MM.1S (cell line): ENCODE measurements at regions not wholly inside any gene's neighbourhood (a gene's known extent, or its start where the extent isn't known, plus 50 kb on each side); places are given as distances from the start of the nearest gene placed in this dataset.
"Not testable (repeated sequence)": the region's sequence is repeated elsewhere in the genome, so short reads cannot be mapped to it uniquely, and the experiment has no call there.

Experiments
- DNase-seq: peaks from one replicate; pipeline ENCODE4 v3.0.0-alpha.2; 2015
- H2AFZ ChIP-seq: fragments of 300-600 bp; sonication (generic); 2 replicates; pipeline ENCODE4 v1.6.0; 2016; ENCODE audit warnings: antibody characterized with exemption, low read length
- H3F3A ChIP-seq: fragments of 300-600 bp; sonication (generic); 2 replicates; pipeline ENCODE4 v1.6.1; 2016; ENCODE audit warnings: mild to moderate bottlenecking, antibody characterized with exemption, low read length, moderate library complexity, mixed read lengths; ENCODE audit not compliant: insufficient read depth
- H3K27ac ChIP-seq: fragments of 300-600 bp; sonication (generic); 2 replicates; pipeline ENCODE4 v1.5.1; 2016; ENCODE audit warnings: mild to moderate bottlenecking, low read length
- H3K27me3 ChIP-seq: fragments of 300-600 bp; sonication (generic); replicated peaks from 2 replicates; pipeline ENCODE4 v1.6.0; 2016; ENCODE audit warnings: low read length; ENCODE audit not compliant: insufficient read depth
- H3K36me3 ChIP-seq: fragments of 300-600 bp; sonication (generic); replicated peaks from 2 replicates; pipeline ENCODE4 v1.6.1; 2016; ENCODE audit warnings: mild to moderate bottlenecking, low read length, mixed read lengths; ENCODE audit not compliant: insufficient read depth
- H3K4me1 ChIP-seq: fragments of 300-600 bp; sonication (generic); 2 replicates; pipeline ENCODE4 v1.6.1; 2016; ENCODE audit warnings: low read length, mixed read lengths
- H3K4me2 ChIP-seq: fragments of 300-600 bp; sonication (generic); 2 replicates; pipeline ENCODE4 v1.6.0; 2016; ENCODE audit warnings: low read depth, low read length
- H3K4me3 ChIP-seq: fragments of 300-600 bp; sonication (generic); 2 replicates; pipeline ENCODE4 v1.5.1; 2016; ENCODE audit warnings: low read length, mixed read lengths
- H3K79me2 ChIP-seq: fragments of 300-600 bp; sonication (generic); 2 replicates; pipeline ENCODE4 v1.6.1; 2016; ENCODE audit warnings: mixed run types, low read length, mixed read lengths
- H3K9ac ChIP-seq: fragments of 300-600 bp; sonication (generic); 2 replicates; pipeline ENCODE4 v1.6.1; 2016; ENCODE audit warnings: low read length, mixed read lengths
- H3K9me2 ChIP-seq: fragments of 300-600 bp; sonication (generic); replicated peaks from 2 replicates; pipeline ENCODE4 v1.6.1; 2016; ENCODE audit warnings: mild to moderate bottlenecking, low read length, mixed read lengths; ENCODE audit not compliant: insufficient read depth
- H3K9me3 ChIP-seq: fragments of 300-600 bp; sonication (generic); replicated peaks from 2 replicates; pipeline ENCODE4 v1.6.1; 2016; ENCODE audit warnings: mild to moderate bottlenecking, low read length, mixed read lengths; ENCODE audit not compliant: insufficient read depth
- H4K20me1 ChIP-seq: fragments of 300-600 bp; sonication (generic); 2 replicates; pipeline ENCODE4 v1.6.1; 2016; ENCODE audit warnings: mild to moderate bottlenecking, low read length, moderate library complexity, mixed read lengths; ENCODE audit not compliant: insufficient read depth
- CTCF ChIP-seq: fragments of 300-600 bp; sonication (generic); IDR thresholded peaks from 2 replicates; pipeline ENCODE4 v1.5.1; 2016; ENCODE audit warnings: antibody characterized with exemption, low read length, mixed read lengths
- EZH2 ChIP-seq: fragments of 300-600 bp; sonication (generic); optimal IDR thresholded peaks from 2 replicates; pipeline ENCODE3; 2017; ENCODE audit warnings: low read depth, mild to moderate bottlenecking, antibody characterized with exemption, low read length, mixed read lengths
- EZH2phosphoT487 ChIP-seq: fragments of 300-600 bp; sonication (generic); IDR thresholded peaks from 2 replicates; pipeline ENCODE4 v1.6.1; 2018; ENCODE audit warnings: antibody characterized with exemption, low read length

DNA sequence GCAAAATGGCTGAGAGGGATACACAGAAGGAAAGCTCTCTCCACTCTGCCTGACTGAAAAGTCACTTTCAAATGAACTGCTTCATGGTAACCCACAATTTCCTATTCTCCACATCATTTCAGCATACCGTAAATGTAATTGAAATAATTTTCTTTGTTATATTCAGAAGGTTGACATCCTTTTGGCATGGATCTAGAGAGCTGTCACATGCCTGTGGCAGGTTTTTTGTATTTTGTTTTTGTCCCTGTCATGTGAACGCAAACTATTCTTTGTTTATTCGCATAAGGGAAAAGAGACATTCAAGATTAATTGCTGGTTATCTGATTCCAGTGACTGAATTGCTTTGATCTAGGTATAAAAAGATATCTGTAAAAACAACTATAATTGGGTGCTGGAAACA lies 1808.1 kb downstream of the NCAM2 start:
- H3K4me2 ChIP-seq: no peak overlapping the region
- no peaks in the 10 kb centered on the region for H3K79me2 ChIP-seq
- H3F3A ChIP-seq: no peaks in the 10 kb centered on the region
- H3K9me2 ChIP-seq: no peaks in the 10 kb centered on the region
- no peaks in the 10 kb centered on the region for H3K4me1 ChIP-seq
- H3K9me3 ChIP-seq: no peaks in the 10 kb centered on the region
- TF ChIP-seq EZH2phosphoT487 (no peak), EZH2 (no peak), CTCF (no peak)
- no peaks in the 10 kb centered on the region for H3K36me3 ChIP-seq
- H2AFZ ChIP-seq: no peak overlapping the region
- no peaks in the 10 kb centered on the region for H4K20me1 ChIP-seq
- no peaks in the 10 kb centered on the region for H3K27me3 ChIP-seq
- no peak overlapping the region for H3K4me3 ChIP-seq
- no peak for DNase-seq
- no peak overlapping the region for H3K27ac ChIP-seq
- no peak overlapping the region for H3K9ac ChIP-seq

GRCh38 chr21:22813201-22813600 lies 1815.0 kb downstream of the NCAM2 start:
- Histone ChIP-seq H3K9ac (no peak overlapping the region), H3K79me2 (no peaks in the 10 kb centered on the region), H4K20me1 (no peaks in the 10 kb centered on the region), H3K9me2 (no peaks in the 10 kb centered on the region), H3K9me3 (no peaks in the 10 kb centered on the region), H3K36me3 (no peaks in the 10 kb centered on the region), H2AFZ (no peak overlapping the region), H3K4me3 (no peak overlapping the region), H3K27me3 (no peaks in the 10 kb centered on the region), H3K27ac (no peak overlapping the region), H3K4me1 (no peaks in the 10 kb centered on the region), H3K4me2 (no peak overlapping the region), H3F3A (no peaks in the 10 kb centered on the region)
- TF ChIP-seq CTCF (no peak), EZH2 (no peak), EZH2phosphoT487 (no peak)
- no peak for DNase-seq

DNA sequence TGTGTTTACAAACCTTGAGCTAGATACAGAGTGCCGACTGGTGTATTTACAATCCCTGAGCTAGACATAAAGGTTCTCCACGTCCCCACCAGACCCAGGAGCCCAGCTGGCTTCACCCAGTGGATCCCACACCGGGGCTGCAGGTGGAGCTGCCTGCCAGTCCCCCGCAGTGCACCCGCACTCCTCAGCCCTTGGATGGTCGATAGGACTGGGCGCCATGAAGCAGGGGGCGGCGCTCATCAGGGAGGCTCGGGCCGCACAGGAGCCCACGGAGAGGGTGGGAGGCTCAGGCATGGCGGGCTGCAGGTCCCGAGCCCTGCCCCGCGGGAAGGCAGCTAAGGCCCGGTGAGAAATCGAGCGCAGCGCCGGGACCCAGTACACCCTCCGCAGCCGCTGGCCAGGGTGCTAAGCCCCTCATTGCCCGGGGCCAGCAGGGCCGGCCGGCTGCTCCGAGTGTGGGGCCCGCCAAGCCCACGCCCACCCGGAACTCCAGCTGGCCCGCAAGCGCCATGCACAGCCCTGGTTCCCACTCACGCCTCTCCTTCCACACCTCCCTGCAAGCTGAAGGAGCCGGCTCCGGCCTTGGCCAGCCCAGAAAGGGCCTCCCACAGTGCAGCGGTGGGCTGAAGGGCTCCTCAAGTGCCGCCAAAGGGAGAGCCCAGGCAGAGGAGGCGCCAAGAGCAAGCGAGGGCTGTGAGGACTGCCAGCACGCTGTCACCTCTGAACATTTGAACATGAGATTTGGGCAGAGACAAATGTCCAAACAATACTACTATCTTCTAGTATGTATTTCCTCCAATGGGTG lies 1820.7 kb downstream of the NCAM2 start:
- H2AFZ ChIP-seq, H3K9me2 ChIP-seq, H3F3A ChIP-seq, H3K79me2 ChIP-seq, H3K4me1 ChIP-seq, H4K20me1 ChIP-seq, H3K36me3 ChIP-seq, H3K27me3 ChIP-seq, H3K4me3 ChIP-seq, H3K4me2 ChIP-seq, DNase-seq, H3K9ac ChIP-seq, H3K9me3 ChIP-seq, H3K27ac ChIP-seq: not testable (repeated sequence)

- no peak for TF ChIP-seq EZH2phosphoT487
- no peak for TF ChIP-seq EZH2
- no peak for TF ChIP-seq CTCF
- H4K20me1 ChIP-seq: no peaks in the 10 kb centered on the region
- H3K9me3 ChIP-seq: no peaks in the 10 kb centered on the region
- H3K9ac ChIP-seq: no peak overlapping the region
- no peaks in the 10 kb centered on the region for H3K36me3 ChIP-seq
- no peak overlapping the region for H2AFZ ChIP-seq
- no peaks in the 10 kb centered on the region for H3K4me1 ChIP-seq
- H3K4me3 ChIP-seq: no peak overlapping the region
- no peaks in the 10 kb centered on the region for H3K79me2 ChIP-seq
- no peak overlapping the region for H3K4me2 ChIP-seq
- H3F3A ChIP-seq: no peaks in the 10 kb centered on the region
- no peak for DNase-seq
- no peak overlapping the region for H3K27ac ChIP-seq
- H3K27me3 ChIP-seq: no peaks in the 10 kb centered on the region
- H3K9me2 ChIP-seq: no peaks in the 10 kb centered on the region
Observed at GRCh38 chr21:22827422-22827821, 1829.2 kb downstream of the NCAM2 start.
